ENCODE measurements at regions not wholly inside any gene's neighbourhood (a gene's known extent, or its start where the extent isn't known, plus 50 kb on each side); places are given as distances from the start of the nearest gene placed in this dataset.

DNA sequence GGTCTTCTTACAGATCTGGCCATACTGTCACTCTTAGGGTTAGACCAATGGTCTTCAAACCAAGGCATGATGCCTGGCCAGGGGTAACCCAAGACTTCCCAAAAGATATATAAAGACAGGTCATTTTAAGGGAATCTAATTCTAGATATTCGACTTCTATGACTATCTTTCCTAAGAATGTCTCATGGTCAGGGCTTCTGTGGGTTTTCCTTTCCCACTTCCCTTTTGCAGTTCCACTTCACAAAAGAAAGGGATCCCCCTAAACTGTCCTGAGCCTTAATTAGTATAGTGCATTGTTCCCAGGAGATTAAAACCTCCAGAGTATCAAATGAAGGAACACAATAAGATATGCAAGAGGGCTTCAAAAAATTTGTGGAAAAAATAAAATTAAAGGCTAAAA is 223.6 kb upstream of the SIX2 start:
- TF ChIP-seq, protein P1, sequence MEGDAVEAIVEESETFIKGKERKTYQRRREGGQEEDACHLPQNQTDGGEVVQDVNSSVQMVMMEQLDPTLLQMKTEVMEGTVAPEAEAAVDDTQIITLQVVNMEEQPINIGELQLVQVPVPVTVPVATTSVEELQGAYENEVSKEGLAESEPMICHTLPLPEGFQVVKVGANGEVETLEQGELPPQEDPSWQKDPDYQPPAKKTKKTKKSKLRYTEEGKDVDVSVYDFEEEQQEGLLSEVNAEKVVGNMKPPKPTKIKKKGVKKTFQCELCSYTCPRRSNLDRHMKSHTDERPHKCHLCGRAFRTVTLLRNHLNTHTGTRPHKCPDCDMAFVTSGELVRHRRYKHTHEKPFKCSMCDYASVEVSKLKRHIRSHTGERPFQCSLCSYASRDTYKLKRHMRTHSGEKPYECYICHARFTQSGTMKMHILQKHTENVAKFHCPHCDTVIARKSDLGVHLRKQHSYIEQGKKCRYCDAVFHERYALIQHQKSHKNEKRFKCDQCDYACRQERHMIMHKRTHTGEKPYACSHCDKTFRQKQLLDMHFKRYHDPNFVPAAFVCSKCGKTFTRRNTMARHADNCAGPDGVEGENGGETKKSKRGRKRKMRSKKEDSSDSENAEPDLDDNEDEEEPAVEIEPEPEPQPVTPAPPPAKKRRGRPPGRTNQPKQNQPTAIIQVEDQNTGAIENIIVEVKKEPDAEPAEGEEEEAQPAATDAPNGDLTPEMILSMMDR (IDR thresholded peaks at IDR 0.05) = no peak
- TF ChIP-seq POLR2A (IDR thresholded peaks at IDR 0.05) = no peak
